ENCODE measurements at regions not wholly inside any gene's neighbourhood (a gene's known extent, or its start where the extent isn't known, plus 50 kb on each side); places are given as distances from the start of the nearest gene placed in this dataset.

- peaks cover 0 to 3% (median 0%) of the 10 kb centered on the region in 11 donors for H3K9me3 Mint-ChIP-seq
- peaks cover 0 to 5% (median 0%) of the 10 kb centered on the region in 5 donors for H3K27me3 Mint-ChIP-seq
- ATAC-seq: no peak
- no peak overlapping the region for H3K27ac ChIP-seq (ENCODE audit: low read depth, low read length)
- no peak overlapping the region for H3K4me3 Mint-ChIP-seq
- CTCF ChIA-PET: no interaction called here
- intact Hi-C loops (cut with micrococcal nuclease): loop anchor here in 1 of 2 donors (5.0 kb wide), 1 partner anchor 1597 kb away; no protein-coding TSS in a partner anchor
- no peaks in the 10 kb centered on the region for H3K9me3 ChIP-seq (ENCODE audit: control insufficient read depth in 2 of 3, low read length in 3 of 3)
- no peak for DNase-seq
- H3K27me3 ChIP-seq (ENCODE audit: control insufficient read depth in 2 of 2, insufficient read depth in 2 of 2, low read length in 2 of 2): no peaks in the 10 kb centered on the region
- no peak overlapping the region for H3K4me3 ChIP-seq (ENCODE audit: low read length)
- no peaks in the 10 kb centered on the region for H3K4me1 ChIP-seq (ENCODE audit: control insufficient read depth in 2 of 2, insufficient read depth in 2 of 2, low read length in 2 of 2)
- H3K36me3 Mint-ChIP-seq: no peaks in the 10 kb centered on the region
- peaks cover 0 to 4% (median 0%) of the 10 kb centered on the region in 7 donors for H3K4me1 Mint-ChIP-seq
- no peak overlapping the region for H3K27ac Mint-ChIP-seq
- POLR2A ChIA-PET: no interaction called here
- no peaks in the 10 kb centered on the region for H3K36me3 ChIP-seq (ENCODE audit: control insufficient read depth in 2 of 3, insufficient read depth in 3 of 3, low read length in 3 of 3)
These were observed 454.7 kb downstream of the CBLN2 start for GRCh38 chr18:72089432-72089831.

DNA sequence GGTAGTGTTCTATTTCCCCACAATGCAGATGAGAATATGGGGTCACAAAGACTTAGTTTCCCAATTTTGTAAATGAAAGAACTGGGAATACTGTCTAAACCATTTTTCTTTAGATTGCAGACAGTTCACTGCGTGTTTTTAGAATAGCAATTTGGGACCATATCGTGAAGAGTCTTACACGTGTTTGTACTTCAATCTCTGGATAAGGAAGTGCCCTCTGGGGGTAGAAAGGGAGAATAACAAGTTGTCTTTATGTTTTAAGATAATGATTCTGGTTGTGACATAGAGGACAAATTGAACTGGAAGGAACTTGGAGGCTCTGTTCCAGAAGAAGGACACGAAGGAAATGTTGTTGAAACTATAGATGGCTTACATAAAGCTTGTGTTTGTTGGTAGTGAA, 457.7 kb downstream of the CBLN2 start:
- no peak overlapping the region for H3K27ac Mint-ChIP-seq
- Histone ChIP-seq H3K4me3 (ENCODE audit: low read length) (no peak overlapping the region), H3K27me3 (ENCODE audit: control insufficient read depth in 2 of 2, insufficient read depth in 2 of 2, low read length in 2 of 2) (no peaks in the 10 kb centered on the region), H3K4me1 (ENCODE audit: control insufficient read depth in 2 of 2, insufficient read depth in 2 of 2, low read length in 2 of 2) (no peaks in the 10 kb centered on the region), H3K36me3 (ENCODE audit: control insufficient read depth in 2 of 3, insufficient read depth in 3 of 3, low read length in 3 of 3) (no peaks in the 10 kb centered on the region), H3K27ac (ENCODE audit: low read depth, low read length) (no peak overlapping the region), H3K9me3 (ENCODE audit: control insufficient read depth in 2 of 3, low read length in 3 of 3) (no peaks in the 10 kb centered on the region)
- H3K36me3 Mint-ChIP-seq: no peaks in the 10 kb centered on the region
- no peak overlapping the region for H3K4me3 Mint-ChIP-seq
- DNase-seq (peak in 4 of 9 donors; percentile 5 to 22 (median 7)), ATAC-seq (no peak)
- ChIA-PET CTCF (no interaction called here), POLR2A (no interaction called here)
- H3K9me3 Mint-ChIP-seq: peaks cover 0 to 1% (median 0%) of the 10 kb centered on the region in 11 donors
- intact Hi-C loops (cut with micrococcal nuclease): loop anchor here (2.0 to 5.0 kb wide), 2 partner anchors 1154 to 1594 kb away; no protein-coding TSS in a partner anchor
- H3K4me1 Mint-ChIP-seq: peaks cover 0 to 4% (median 0%) of the 10 kb centered on the region in 7 donors
- H3K27me3 Mint-ChIP-seq: peaks cover 0 to 5% (median 0%) of the 10 kb centered on the region in 5 donors

DNA sequence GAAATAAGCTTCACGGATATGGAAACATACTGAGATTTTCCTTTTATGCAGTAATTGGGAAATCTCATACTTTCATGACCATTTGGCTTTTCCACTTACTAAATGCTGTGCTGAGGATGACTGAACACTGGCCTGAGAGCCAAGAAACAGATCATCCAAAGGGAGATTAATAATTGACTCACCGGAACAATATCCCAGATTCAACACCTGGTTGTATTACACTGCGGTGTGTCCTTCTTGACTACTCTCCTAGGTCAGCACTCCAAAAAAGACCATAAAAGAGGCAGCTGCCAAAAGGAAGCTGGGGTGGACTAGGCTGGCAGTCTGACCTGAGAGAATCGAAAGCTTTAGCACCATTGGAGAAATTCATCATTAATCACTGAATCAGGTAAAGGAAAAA, 469.1 kb downstream of the CBLN2 start:
- Mint-ChIP-seq H3K4me3 (no peak overlapping the region), H3K4me1 (no peaks in the 10 kb centered on the region), H3K27me3 (no peaks in the 10 kb centered on the region), H3K27ac (no peak overlapping the region), H3K9me3 (peaks cover 0 to 15% (median 4%) of the 10 kb centered on the region in 11 donors), H3K36me3 (peaks cover 0 to 3% (median 0%) of the 10 kb centered on the region in 5 donors)
- ChIA-PET POLR2A (no interaction called here), CTCF (interaction anchor here (0.6 kb wide), 1 partner anchor 10 kb away, joined by 3 read pairs; no protein-coding TSS in a partner anchor)
- no peaks in the 10 kb centered on the region for H3K36me3 ChIP-seq (ENCODE audit: control insufficient read depth in 2 of 3, insufficient read depth in 3 of 3, low read length in 3 of 3)
- ATAC-seq: no peak
- H3K9me3 ChIP-seq (ENCODE audit: control insufficient read depth in 2 of 3, low read length in 3 of 3): no peaks in the 10 kb centered on the region
- intact Hi-C loops (cut with micrococcal nuclease): no loop called here
- H3K27me3 ChIP-seq (ENCODE audit: control insufficient read depth in 2 of 2, insufficient read depth in 2 of 2, low read length in 2 of 2): no peaks in the 10 kb centered on the region
- no peak overlapping the region for H3K27ac ChIP-seq (ENCODE audit: low read depth, low read length)
- no peaks in the 10 kb centered on the region for H3K4me1 ChIP-seq (ENCODE audit: control insufficient read depth in 2 of 2, insufficient read depth in 2 of 2, low read length in 2 of 2)
- no peak for DNase-seq
- H3K4me3 ChIP-seq (ENCODE audit: low read length): no peak overlapping the region

DNA sequence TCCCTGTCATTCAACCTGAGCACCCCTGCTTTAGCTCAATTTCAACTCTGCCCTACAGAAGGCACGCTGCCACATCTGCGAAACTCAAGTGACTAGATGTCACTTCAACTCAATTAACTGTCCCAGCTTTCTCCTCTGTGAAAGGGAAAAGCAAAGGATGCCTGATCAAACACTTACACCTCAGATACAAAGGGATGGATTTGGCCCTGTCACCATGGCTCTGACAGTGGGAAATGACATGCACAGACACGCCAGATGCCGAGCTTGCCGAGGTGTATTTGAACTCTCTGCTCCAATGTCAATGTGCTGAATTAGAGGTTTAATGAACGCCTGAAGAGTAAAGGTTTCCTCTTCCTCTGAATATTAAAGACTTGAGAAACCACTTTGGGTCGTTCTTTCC, 481.1 kb downstream of the CBLN2 start:
- intact Hi-C loops (cut with micrococcal nuclease): no loop called here
- Histone ChIP-seq H3K4me3 (ENCODE audit: low read length) (no peak overlapping the region), H3K4me1 (ENCODE audit: control insufficient read depth in 2 of 2, insufficient read depth in 2 of 2, low read length in 2 of 2) (no peaks in the 10 kb centered on the region), H3K36me3 (ENCODE audit: control insufficient read depth in 2 of 3, insufficient read depth in 3 of 3, low read length in 3 of 3) (no peaks in the 10 kb centered on the region), H3K9me3 (ENCODE audit: control insufficient read depth in 2 of 3, low read length in 3 of 3) (no peaks in the 10 kb centered on the region), H3K27me3 (ENCODE audit: control insufficient read depth in 2 of 2, insufficient read depth in 2 of 2, low read length in 2 of 2) (no peaks in the 10 kb centered on the region), H3K27ac (ENCODE audit: low read depth, low read length) (no peak overlapping the region)
- DNase-seq: no peak
- no peaks in the 10 kb centered on the region for H3K4me1 Mint-ChIP-seq
- H3K36me3 Mint-ChIP-seq: peaks cover 0 to 3% (median 0%) of the 10 kb centered on the region in 5 donors
- peaks cover 0 to 2% (median 0%) of the 10 kb centered on the region in 11 donors for H3K9me3 Mint-ChIP-seq
- ChIA-PET CTCF (no interaction called here), POLR2A (no interaction called here)
- ATAC-seq: no peak
- H3K27ac Mint-ChIP-seq: no peak overlapping the region
- no peaks in the 10 kb centered on the region for H3K27me3 Mint-ChIP-seq
- no peak overlapping the region for H3K4me3 Mint-ChIP-seq

DNA sequence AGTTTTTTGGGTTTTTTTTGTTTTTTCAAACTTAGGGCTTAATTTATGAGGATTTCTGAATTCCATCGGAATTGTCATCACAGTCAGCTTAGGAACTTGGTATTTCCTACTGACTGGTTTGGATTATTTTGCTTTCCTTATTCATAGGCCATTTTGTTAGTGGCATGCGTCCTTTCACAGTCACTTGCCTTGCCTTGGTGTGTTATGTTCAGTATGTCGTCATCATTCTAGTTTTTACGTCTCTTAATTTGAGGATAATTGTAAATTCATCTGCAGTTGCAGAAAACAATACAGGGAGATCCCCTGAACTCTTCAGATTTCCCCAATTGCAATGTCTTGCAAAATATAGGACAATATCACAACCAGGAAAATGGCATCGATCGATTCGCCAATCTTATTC, 485.3 kb downstream of the CBLN2 start:
- H3K4me1 ChIP-seq (ENCODE audit: control insufficient read depth in 2 of 2, insufficient read depth in 2 of 2, low read length in 2 of 2): no peaks in the 10 kb centered on the region
- ATAC-seq: no peak
- Mint-ChIP-seq H3K4me3 (no peak overlapping the region), H3K4me1 (no peaks in the 10 kb centered on the region), H3K27me3 (no peaks in the 10 kb centered on the region), H3K9me3 (peaks cover 0 to 10% (median 0%) of the 10 kb centered on the region in 11 donors), H3K27ac (no peak overlapping the region), H3K36me3 (peaks cover 0 to 3% (median 0%) of the 10 kb centered on the region in 5 donors)
- no peaks in the 10 kb centered on the region for H3K9me3 ChIP-seq (ENCODE audit: control insufficient read depth in 2 of 3, low read length in 3 of 3)
- H3K4me3 ChIP-seq (ENCODE audit: low read length): no peak overlapping the region
- POLR2A ChIA-PET: no interaction called here
- CTCF ChIA-PET: no interaction called here
- no peak overlapping the region for H3K27ac ChIP-seq (ENCODE audit: low read depth, low read length)
- intact Hi-C loops (cut with micrococcal nuclease): no loop called here
- no peaks in the 10 kb centered on the region for H3K27me3 ChIP-seq (ENCODE audit: control insufficient read depth in 2 of 2, insufficient read depth in 2 of 2, low read length in 2 of 2)
- H3K36me3 ChIP-seq (ENCODE audit: control insufficient read depth in 2 of 3, insufficient read depth in 3 of 3, low read length in 3 of 3): no peaks in the 10 kb centered on the region
- DNase-seq: no peak

DNA sequence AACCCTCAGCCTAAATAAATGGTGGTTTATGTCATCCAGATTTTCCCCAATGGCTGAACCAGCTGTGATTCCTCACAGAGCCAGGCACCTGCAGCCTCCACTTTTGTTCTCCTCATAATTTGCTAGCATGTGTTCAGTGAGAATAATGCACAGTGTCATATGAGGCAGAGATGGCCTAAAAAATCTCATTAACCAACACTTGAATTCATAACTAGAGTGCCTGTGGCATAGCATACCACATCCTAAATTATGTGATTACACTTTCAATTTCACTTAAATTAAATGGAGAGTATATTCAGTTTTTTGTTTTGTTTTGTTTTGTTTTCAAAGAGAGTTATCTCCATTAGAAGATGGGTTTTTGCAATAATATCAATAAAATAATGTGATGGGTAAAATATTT, 488.0 kb downstream of the CBLN2 start:
- Mint-ChIP-seq H3K4me3 (no peak overlapping the region), H3K4me1 (no peaks in the 10 kb centered on the region), H3K27me3 (no peaks in the 10 kb centered on the region), H3K27ac (no peak overlapping the region), H3K9me3 (peaks cover 0 to 13% (median 0%) of the 10 kb centered on the region in 11 donors), H3K36me3 (no peaks in the 10 kb centered on the region)
- Histone ChIP-seq H3K9me3 (ENCODE audit: control insufficient read depth in 2 of 3, low read length in 3 of 3) (no peaks in the 10 kb centered on the region), H3K36me3 (ENCODE audit: control insufficient read depth in 2 of 3, insufficient read depth in 3 of 3, low read length in 3 of 3) (no peaks in the 10 kb centered on the region), H3K4me3 (ENCODE audit: low read length) (no peak overlapping the region), H3K4me1 (ENCODE audit: control insufficient read depth in 2 of 2, insufficient read depth in 2 of 2, low read length in 2 of 2) (no peaks in the 10 kb centered on the region), H3K27ac (ENCODE audit: low read depth, low read length) (no peak overlapping the region), H3K27me3 (ENCODE audit: control insufficient read depth in 2 of 2, insufficient read depth in 2 of 2, low read length in 2 of 2) (no peaks in the 10 kb centered on the region)
- CTCF ChIA-PET: no interaction called here
- ATAC-seq (no peak), DNase-seq (no peak)
- intact Hi-C loops (cut with micrococcal nuclease): no loop called here
- POLR2A ChIA-PET: no interaction called here

DNA sequence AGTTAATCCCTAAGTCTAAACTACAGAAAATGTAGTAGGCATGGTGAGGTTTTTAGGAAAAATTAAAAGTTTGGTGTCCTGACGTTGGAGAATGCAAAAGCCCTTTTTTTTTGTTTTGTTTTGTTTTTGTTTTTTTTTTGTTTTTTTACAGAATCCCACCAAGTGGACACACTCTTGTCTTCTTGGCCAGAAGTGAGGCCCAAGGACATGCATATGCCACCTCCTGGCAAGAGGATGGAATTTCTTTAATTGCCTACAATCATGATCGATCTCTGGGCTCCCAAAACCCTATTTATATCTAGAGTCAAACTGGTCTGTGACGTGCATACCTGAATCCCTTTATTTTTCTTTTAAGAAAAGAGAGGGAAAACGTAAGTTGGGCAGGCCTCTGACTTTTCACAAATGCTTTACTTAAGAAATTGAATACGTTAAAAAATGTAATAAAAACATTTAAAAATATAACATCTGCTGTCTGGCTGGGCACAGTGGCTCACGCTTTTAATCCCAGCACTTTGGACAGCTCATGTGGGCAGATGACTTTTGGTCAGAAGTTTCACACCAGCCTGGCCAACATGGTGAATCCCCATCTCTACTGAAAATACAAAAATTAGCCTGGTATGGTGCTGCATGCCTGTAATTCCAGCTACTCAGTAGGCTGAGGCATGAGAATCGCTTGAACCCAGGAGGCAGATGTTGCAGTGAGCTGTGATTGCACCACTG, 502.7 kb downstream of the CBLN2 start:
- intact Hi-C loops (cut with micrococcal nuclease): no loop called here
- Mint-ChIP-seq H3K4me1 (no peaks in the 10 kb centered on the region), H3K27ac (no peak overlapping the region), H3K9me3 (peaks cover 0 to 3% (median 0%) of the 10 kb centered on the region in 11 donors), H3K36me3 (no peaks in the 10 kb centered on the region), H3K4me3 (no peak overlapping the region), H3K27me3 (no peaks in the 10 kb centered on the region)
- ChIA-PET POLR2A (no interaction called here), CTCF (no interaction called here)
- ATAC-seq (no peak), DNase-seq (no peak)
- Histone ChIP-seq H3K4me3 (ENCODE audit: low read length) (no peak overlapping the region), H3K27me3 (ENCODE audit: control insufficient read depth in 2 of 2, insufficient read depth in 2 of 2, low read length in 2 of 2) (no peaks in the 10 kb centered on the region), H3K4me1 (ENCODE audit: control insufficient read depth in 2 of 2, insufficient read depth in 2 of 2, low read length in 2 of 2) (no peaks in the 10 kb centered on the region), H3K36me3 (ENCODE audit: control insufficient read depth in 2 of 3, insufficient read depth in 3 of 3, low read length in 3 of 3) (no peaks in the 10 kb centered on the region), H3K27ac (ENCODE audit: low read depth, low read length) (no peak overlapping the region), H3K9me3 (ENCODE audit: control insufficient read depth in 2 of 3, low read length in 3 of 3) (no peaks in the 10 kb centered on the region)

Data from naive thymus-derived CD4-positive, alpha-beta T cell (primary cell).